ENCODE measurements at regions not wholly inside any gene's neighbourhood (a gene's known extent, or its start where the extent isn't known, plus 50 kb on each side); places are given as distances from the start of the nearest gene placed in this dataset.

DNA sequence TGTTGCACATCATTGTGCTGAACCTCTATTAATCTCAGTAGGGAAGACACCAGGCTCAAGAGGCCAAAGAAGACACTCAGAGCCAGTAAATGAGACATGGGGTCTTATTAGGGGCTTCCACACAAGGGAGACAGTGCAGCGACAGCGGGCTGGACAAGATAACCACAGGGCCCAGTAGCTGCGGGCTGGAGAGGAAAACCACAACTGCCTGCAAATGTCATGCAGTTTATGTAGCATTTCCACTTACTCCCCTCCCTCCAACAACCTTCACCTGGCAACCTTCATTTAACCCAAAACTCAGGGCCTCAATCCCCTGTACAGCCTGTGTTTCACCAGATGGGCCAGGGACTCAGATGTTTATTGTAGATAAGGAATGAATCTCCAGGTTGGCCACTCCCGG, 185.6 kb downstream of the UTP18 start:
- Histone ChIP-seq H3K9me3 (ENCODE audit: control insufficient read depth, low read length) (no peaks in the 10 kb centered on the region), H3K27ac (ENCODE audit: insufficient read depth, low read length, poor library complexity, severe bottlenecking) (no peak overlapping the region), H3K4me3 (ENCODE audit: insufficient read depth, low read depth, low read length, poor library complexity, severe bottlenecking) (no peak overlapping the region), H3K4me1 (ENCODE audit: control insufficient read depth, insufficient read depth, low read length, poor library complexity, severe bottlenecking) (peaks cover 3% of the 10 kb centered on the region), H3K27me3 (replicated peaks; ENCODE audit: control insufficient read depth, insufficient read depth, low read length, poor library complexity, severe bottlenecking) (no peaks in the 10 kb centered on the region), H3K36me3 (ENCODE audit: control insufficient read depth, insufficient read depth, low read length) (no peaks in the 10 kb centered on the region)
- no peak for DNase-seq

DNA sequence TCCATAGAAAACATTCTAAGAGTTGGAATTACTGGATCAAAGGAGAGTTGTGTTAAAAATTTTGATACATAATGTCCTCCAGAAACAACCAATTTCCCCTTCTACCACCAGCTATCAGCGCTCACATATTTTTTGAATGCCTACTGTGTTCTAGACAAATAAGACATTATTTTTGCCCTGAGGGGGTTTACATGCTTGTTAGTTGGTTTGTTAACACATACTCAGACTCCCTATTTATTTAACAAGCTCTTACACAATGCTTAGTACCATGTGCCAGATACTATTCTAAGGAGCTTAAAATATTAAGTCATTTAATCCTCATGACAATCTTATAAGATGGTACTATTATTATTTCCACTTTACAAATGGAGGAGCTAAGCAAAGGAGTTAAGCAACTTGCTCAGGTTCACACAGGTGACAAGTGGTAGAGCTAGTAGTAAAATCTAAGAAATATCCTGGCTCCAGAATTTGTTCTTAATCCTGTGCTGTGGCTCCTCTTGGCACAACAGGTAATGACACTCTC, 194.2 kb downstream of the UTP18 start:
- no peak overlapping the region for H3K27ac ChIP-seq (ENCODE audit: insufficient read depth, low read length, poor library complexity, severe bottlenecking)
- DNase-seq = no peak
- H3K36me3 ChIP-seq (ENCODE audit: control insufficient read depth, insufficient read depth, low read length) = no peaks in the 10 kb centered on the region
- H3K4me1 ChIP-seq (ENCODE audit: control insufficient read depth, insufficient read depth, low read length, poor library complexity, severe bottlenecking) = no peaks in the 10 kb centered on the region
- no peaks in the 10 kb centered on the region for H3K27me3 ChIP-seq (replicated peaks; ENCODE audit: control insufficient read depth, insufficient read depth, low read length, poor library complexity, severe bottlenecking)
- no peaks in the 10 kb centered on the region for H3K9me3 ChIP-seq (ENCODE audit: control insufficient read depth, low read length)
- no peak overlapping the region for H3K4me3 ChIP-seq (ENCODE audit: insufficient read depth, low read depth, low read length, poor library complexity, severe bottlenecking)

DNA sequence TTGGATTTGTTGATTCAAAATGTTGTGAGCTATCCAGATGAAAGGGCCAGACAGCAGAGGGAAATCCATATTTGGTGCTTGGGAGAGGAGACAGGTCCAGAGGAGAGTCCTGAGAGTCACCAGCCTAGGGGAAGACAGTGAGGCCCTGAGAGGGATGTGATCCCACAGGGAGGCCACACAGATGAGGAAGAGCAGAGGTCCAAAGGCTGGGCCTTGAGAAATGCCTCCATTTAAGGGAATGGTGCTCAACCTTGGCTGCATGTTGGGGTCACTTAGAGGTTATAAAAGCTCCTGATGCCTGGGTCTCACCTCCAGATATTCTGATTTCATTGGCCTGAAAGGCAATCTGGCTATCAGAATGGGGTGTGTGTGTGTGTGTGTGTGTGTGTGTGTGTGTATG, 194.9 kb downstream of the UTP18 start:
- no peaks in the 10 kb centered on the region for H3K4me1 ChIP-seq (ENCODE audit: control insufficient read depth, insufficient read depth, low read length, poor library complexity, severe bottlenecking)
- no peaks in the 10 kb centered on the region for H3K36me3 ChIP-seq (ENCODE audit: control insufficient read depth, insufficient read depth, low read length)
- H3K4me3 ChIP-seq (ENCODE audit: insufficient read depth, low read depth, low read length, poor library complexity, severe bottlenecking) = no peak overlapping the region
- H3K9me3 ChIP-seq (ENCODE audit: control insufficient read depth, low read length) = no peaks in the 10 kb centered on the region
- H3K27ac ChIP-seq (ENCODE audit: insufficient read depth, low read length, poor library complexity, severe bottlenecking) = no peak overlapping the region
- no peak for DNase-seq
- H3K27me3 ChIP-seq (replicated peaks; ENCODE audit: control insufficient read depth, insufficient read depth, low read length, poor library complexity, severe bottlenecking) = no peaks in the 10 kb centered on the region

DNA sequence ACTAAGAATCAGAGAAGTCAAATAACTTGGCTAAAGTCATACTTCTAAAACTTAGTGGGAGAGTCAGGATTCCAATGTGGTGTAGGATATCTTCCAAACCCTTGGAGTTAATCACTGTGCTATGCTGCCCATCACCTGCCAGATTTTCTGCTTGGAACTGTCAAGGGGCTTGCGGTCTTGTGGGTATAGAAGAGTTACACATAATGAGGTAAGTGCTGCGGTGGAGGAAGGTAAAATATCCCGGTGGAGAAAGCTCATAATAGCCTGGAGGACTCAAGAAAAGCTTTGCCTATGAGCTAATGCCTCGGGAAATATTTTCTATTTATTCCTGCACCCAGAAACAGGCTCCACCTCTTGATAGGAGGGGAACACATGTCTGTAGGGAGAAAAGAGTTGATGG, 195.6 kb downstream of the UTP18 start:
- no peak overlapping the region for H3K27ac ChIP-seq (ENCODE audit: insufficient read depth, low read length, poor library complexity, severe bottlenecking)
- H3K36me3 ChIP-seq (ENCODE audit: control insufficient read depth, insufficient read depth, low read length) = no peaks in the 10 kb centered on the region
- H3K4me1 ChIP-seq (ENCODE audit: control insufficient read depth, insufficient read depth, low read length, poor library complexity, severe bottlenecking) = no peaks in the 10 kb centered on the region
- H3K4me3 ChIP-seq (ENCODE audit: insufficient read depth, low read depth, low read length, poor library complexity, severe bottlenecking) = no peak overlapping the region
- DNase-seq = no peak
- H3K9me3 ChIP-seq (ENCODE audit: control insufficient read depth, low read length) = no peaks in the 10 kb centered on the region
- H3K27me3 ChIP-seq (replicated peaks; ENCODE audit: control insufficient read depth, insufficient read depth, low read length, poor library complexity, severe bottlenecking) = no peaks in the 10 kb centered on the region

DNA sequence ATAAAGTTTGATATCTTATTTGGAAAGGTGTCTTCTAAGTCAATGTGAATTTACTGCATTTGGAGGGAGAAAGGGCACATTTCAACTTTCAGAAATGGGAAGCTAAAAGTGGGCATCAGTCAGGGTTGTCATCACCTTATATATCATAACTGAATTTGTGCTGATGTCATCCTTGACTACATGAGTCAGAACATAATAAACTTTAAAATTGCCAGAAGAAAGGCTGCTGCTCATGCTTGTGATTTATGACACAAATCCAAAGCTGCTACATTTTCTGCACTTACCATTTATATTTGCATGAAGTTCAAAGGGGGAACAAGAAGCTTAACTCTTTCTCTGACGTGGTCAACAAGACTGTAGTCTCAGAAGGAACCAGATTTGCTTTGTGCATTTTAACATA, 196.6 kb downstream of the UTP18 start:
- no peaks in the 10 kb centered on the region for H3K9me3 ChIP-seq (ENCODE audit: control insufficient read depth, low read length)
- no peaks in the 10 kb centered on the region for H3K27me3 ChIP-seq (replicated peaks; ENCODE audit: control insufficient read depth, insufficient read depth, low read length, poor library complexity, severe bottlenecking)
- H3K4me1 ChIP-seq (ENCODE audit: control insufficient read depth, insufficient read depth, low read length, poor library complexity, severe bottlenecking) = no peaks in the 10 kb centered on the region
- H3K4me3 ChIP-seq (ENCODE audit: insufficient read depth, low read depth, low read length, poor library complexity, severe bottlenecking) = no peak overlapping the region
- H3K36me3 ChIP-seq (ENCODE audit: control insufficient read depth, insufficient read depth, low read length) = no peaks in the 10 kb centered on the region
- H3K27ac ChIP-seq (ENCODE audit: insufficient read depth, low read length, poor library complexity, severe bottlenecking) = no peak overlapping the region
- DNase-seq = no peak

GRCh38 chr17:51461578-51462004, 201.2 kb downstream of the UTP18 start:
- Histone ChIP-seq H3K4me1 (ENCODE audit: control insufficient read depth, insufficient read depth, low read length, poor library complexity, severe bottlenecking) (no peaks in the 10 kb centered on the region), H3K27me3 (replicated peaks; ENCODE audit: control insufficient read depth, insufficient read depth, low read length, poor library complexity, severe bottlenecking) (no peaks in the 10 kb centered on the region), H3K36me3 (ENCODE audit: control insufficient read depth, insufficient read depth, low read length) (no peaks in the 10 kb centered on the region), H3K4me3 (ENCODE audit: insufficient read depth, low read depth, low read length, poor library complexity, severe bottlenecking) (no peak overlapping the region), H3K27ac (ENCODE audit: insufficient read depth, low read length, poor library complexity, severe bottlenecking) (no peak overlapping the region), H3K9me3 (ENCODE audit: control insufficient read depth, low read length) (no peaks in the 10 kb centered on the region)
- DNase-seq = peak in 2 of 3 donors; percentile 12 to 18

DNA sequence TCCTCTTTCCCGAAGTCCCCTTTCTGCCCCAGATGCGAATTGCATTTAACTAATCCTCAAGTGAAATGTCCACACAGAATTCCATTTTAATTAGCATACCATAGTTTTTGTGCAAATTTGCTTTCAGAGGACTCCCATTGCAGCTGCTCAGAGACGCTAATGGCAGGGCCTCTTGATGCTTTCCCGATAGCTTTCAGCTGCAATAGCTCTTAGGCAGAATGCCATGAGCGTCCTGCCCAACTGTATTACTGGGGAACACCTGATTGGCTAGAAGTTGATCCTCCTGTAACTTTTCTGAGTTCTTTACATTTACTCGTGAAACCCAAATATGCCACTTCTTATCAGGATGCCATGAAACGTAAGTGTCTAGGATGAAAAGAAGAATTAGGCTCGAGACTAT, 203.0 kb downstream of the UTP18 start:
- no peak for DNase-seq
- Histone ChIP-seq H3K36me3 (ENCODE audit: control insufficient read depth, insufficient read depth, low read length) (no peaks in the 10 kb centered on the region), H3K4me1 (ENCODE audit: control insufficient read depth, insufficient read depth, low read length, poor library complexity, severe bottlenecking) (no peaks in the 10 kb centered on the region), H3K27ac (ENCODE audit: insufficient read depth, low read length, poor library complexity, severe bottlenecking) (no peak overlapping the region), H3K9me3 (ENCODE audit: control insufficient read depth, low read length) (no peaks in the 10 kb centered on the region), H3K27me3 (replicated peaks; ENCODE audit: control insufficient read depth, insufficient read depth, low read length, poor library complexity, severe bottlenecking) (no peaks in the 10 kb centered on the region), H3K4me3 (ENCODE audit: insufficient read depth, low read depth, low read length, poor library complexity, severe bottlenecking) (no peak overlapping the region)

DNA sequence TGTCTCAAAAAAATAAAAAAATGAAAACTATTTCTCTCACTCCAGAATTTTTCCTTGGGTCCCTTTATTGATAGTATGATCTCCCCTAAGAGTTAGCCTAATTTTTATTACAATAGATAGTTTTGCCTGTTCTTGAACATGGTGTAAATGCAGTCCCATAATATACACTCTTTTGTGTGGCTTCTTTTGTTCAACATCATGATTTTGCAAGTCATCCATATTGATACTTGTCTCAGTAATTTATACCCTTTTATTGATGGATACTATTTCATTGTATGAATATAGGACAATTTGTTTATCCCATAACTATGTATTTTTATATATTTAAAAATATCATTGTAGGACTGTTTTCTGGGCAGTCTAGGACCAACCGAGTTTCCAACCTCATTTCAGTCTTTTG, 207.0 kb downstream of the UTP18 start:
- H3K27me3 ChIP-seq (replicated peaks; ENCODE audit: control insufficient read depth, insufficient read depth, low read length, poor library complexity, severe bottlenecking) = no peaks in the 10 kb centered on the region
- no peaks in the 10 kb centered on the region for H3K36me3 ChIP-seq (ENCODE audit: control insufficient read depth, insufficient read depth, low read length)
- H3K4me1 ChIP-seq (ENCODE audit: control insufficient read depth, insufficient read depth, low read length, poor library complexity, severe bottlenecking) = no peaks in the 10 kb centered on the region
- H3K27ac ChIP-seq (ENCODE audit: insufficient read depth, low read length, poor library complexity, severe bottlenecking) = no peak overlapping the region
- no peak overlapping the region for H3K4me3 ChIP-seq (ENCODE audit: insufficient read depth, low read depth, low read length, poor library complexity, severe bottlenecking)
- DNase-seq = no peak
- H3K9me3 ChIP-seq (ENCODE audit: control insufficient read depth, low read length) = no peaks in the 10 kb centered on the region

- Histone ChIP-seq H3K27me3 (replicated peaks; ENCODE audit: control insufficient read depth, insufficient read depth, low read length, poor library complexity, severe bottlenecking) (no peaks in the 10 kb centered on the region), H3K4me3 (ENCODE audit: insufficient read depth, low read depth, low read length, poor library complexity, severe bottlenecking) (no peak overlapping the region), H3K9me3 (ENCODE audit: control insufficient read depth, low read length) (no peaks in the 10 kb centered on the region), H3K27ac (ENCODE audit: insufficient read depth, low read length, poor library complexity, severe bottlenecking) (no peak overlapping the region), H3K4me1 (ENCODE audit: control insufficient read depth, insufficient read depth, low read length, poor library complexity, severe bottlenecking) (no peaks in the 10 kb centered on the region), H3K36me3 (ENCODE audit: control insufficient read depth, insufficient read depth, low read length) (no peaks in the 10 kb centered on the region)
- DNase-seq = no peak
Observed at GRCh38 chr17:51472670-51473205, 212.4 kb downstream of the UTP18 start.

DNA sequence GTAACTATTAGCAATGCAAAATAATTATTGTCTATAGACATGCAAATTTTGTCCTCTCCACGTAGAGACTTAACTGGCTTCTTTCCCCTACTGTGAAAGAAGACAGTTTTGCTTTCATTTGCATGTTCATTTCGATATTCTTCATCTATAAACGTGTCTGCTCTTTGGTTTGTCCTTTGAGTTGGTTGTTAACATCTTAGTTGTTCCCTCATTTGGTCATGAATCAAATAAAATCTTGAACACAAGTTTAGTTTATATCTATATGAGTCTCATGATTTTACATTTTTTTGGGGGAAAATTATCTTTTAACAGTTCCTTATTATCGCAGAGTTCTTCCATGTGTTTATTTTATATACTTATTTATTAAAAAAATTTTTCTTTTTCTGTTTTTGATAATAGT, 214.4 kb downstream of the UTP18 start:
- Histone ChIP-seq H3K9me3 (ENCODE audit: control insufficient read depth, low read length) (no peaks in the 10 kb centered on the region), H3K4me1 (ENCODE audit: control insufficient read depth, insufficient read depth, low read length, poor library complexity, severe bottlenecking) (no peaks in the 10 kb centered on the region), H3K36me3 (ENCODE audit: control insufficient read depth, insufficient read depth, low read length) (no peaks in the 10 kb centered on the region), H3K4me3 (ENCODE audit: insufficient read depth, low read depth, low read length, poor library complexity, severe bottlenecking) (no peak overlapping the region), H3K27ac (ENCODE audit: insufficient read depth, low read length, poor library complexity, severe bottlenecking) (no peak overlapping the region), H3K27me3 (replicated peaks; ENCODE audit: control insufficient read depth, insufficient read depth, low read length, poor library complexity, severe bottlenecking) (no peaks in the 10 kb centered on the region)
- DNase-seq = no peak

Data from effector memory CD4-positive, alpha-beta T cell (primary cell).